Spleen (tissue), 11 donors: ENCODE measurements at regions not wholly inside any gene's neighbourhood (a gene's known extent, or its start where the extent isn't known, plus 50 kb on each side); places are given as distances from the start of the nearest gene placed in this dataset.
A peak's percentile ranks its signal among the peaks of the same experiment; 100 is the strongest.

Experiments
- DNase-seq: peaks from one replicate; pipeline ENCODE4 v3.0.0-alpha.2; 2020
- H3K27ac ChIP-seq, 8 donors: fragments of 200-600 bp; sonication (generic) in 7 of 8; 1 replicate in 4 of 8; 2 replicates in 4 of 8; pipeline versions ENCODE4 v1.5.0 to v1.8.0; 2016 to 2021; ENCODE audit warnings: inconsistent platforms in 4 of 8, mild to moderate bottlenecking in 4 of 8, moderate library complexity in 1 of 8
- H3K27me3 ChIP-seq, 7 donors: fragments of 200-600 bp; sonication (generic) in 6 of 7; replicated peaks in 1 of 7; 1 replicate in 4 of 7; 2 replicates in 3 of 7; pipeline versions ENCODE4 v1.5.0 to v1.8.0; 2016 to 2021; ENCODE audit warnings: inconsistent platforms in 3 of 7, mild to moderate bottlenecking in 1 of 7
- H3K36me3 ChIP-seq, 6 donors: fragments of 200-600 bp; sonication (generic) in 5 of 6; 1 replicate in 4 of 6; 2 replicates in 2 of 6; pipeline versions ENCODE4 v1.5.0 to v1.8.0; 2016 to 2021; ENCODE audit warnings: inconsistent platforms in 2 of 6
- H3K4me1 ChIP-seq, 6 donors: fragments of 200-600 bp; sonication (generic) in 5 of 6; 1 replicate in 3 of 6; 2 replicates in 3 of 6; pipeline versions ENCODE4 v1.5.0 to v1.8.0; 2016 to 2021; ENCODE audit warnings: inconsistent platforms in 3 of 6
- H3K4me3 ChIP-seq, 8 donors: fragments of 200-600 bp; sonication (generic) in 7 of 8; 1 replicate in 4 of 8; 2 replicates in 4 of 8; pipeline versions ENCODE4 v1.5.0 to v1.8.0; 2016 to 2021; ENCODE audit warnings: inconsistent platforms in 4 of 8, mild to moderate bottlenecking in 4 of 8, moderate library complexity in 2 of 8
- H3K9me3 ChIP-seq, 8 donors: fragments of 200-600 bp; sonication (generic) in 7 of 8; 1 replicate in 4 of 8; 2 replicates in 4 of 8; pipeline versions ENCODE4 v1.5.0 to v1.8.0; 2016 to 2021; ENCODE audit warnings: inconsistent platforms in 4 of 8
- POLR2A ChIP-seq, 3 donors: fragments of 450-650 bp; IDR thresholded peaks; one replicate each; pipeline ENCODE4 v1.5.1; 2017; ENCODE audit warnings: antibody characterized with exemption in 3 of 3, mild to moderate bottlenecking in 1 of 3
- POLR2AphosphoS5 ChIP-seq, 3 donors: sonication (generic); formaldehyde crosslinking; IDR thresholded peaks; one replicate each; pipeline ENCODE4 v1.5.1; 2017; ENCODE audit warnings: antibody characterized with exemption in 3 of 3
- WGBS, 5 donors: extraction: QIAGEN DNeasy Blood & Tissue Kit in 3 of 5; methylation state at CpG; one replicate each; pipeline versions ENCODE4 v1.1.5 to v1.1.7; 2013 to 2018; 5-methylcytosine and 5-hydroxymethylcytosine counted together
- intact Hi-C: fragments of 100-400 bp; cut with DNase I; formaldehyde crosslinking; loops from one replicate; pipeline ENCODE4 v1.15.0; 2023; ENCODE audit warnings: low total_unique reads
- TF ChIP-seq, protein P1 (sequence below), 11 experiments: fragments of 200-600 bp in 7 of 11; fragments of 450-650 bp in 4 of 11; sonication (generic) in 4 of 11; IDR thresholded peaks in 8 of 11; conservative IDR thresholded peaks in 3 of 11; 1 replicate in 7 of 11; 2 replicates in 4 of 11; pipeline versions ENCODE4 v1.4.0 to v1.8.0; 2016 to 2021; ENCODE audit warnings: antibody characterized with exemption in 11 of 11, inconsistent platforms in 4 of 11, mild to moderate bottlenecking in 1 of 11
- donor health status: healthy with polysubstance abuse.
- donor health status: DM: no; HTN: no; CAD: no; lungs with moderate emphysema.
- donor health status: DM: no; HTN: no; CAD: no.
- donor health status: Bipolar disorder and iron deficiency.
- donor health status: healthy.
- donor health status: DM: no; HTN: no; CAD: no.
- donor health status: DM: yes; HTN: yes; CAD: no.

DNA sequence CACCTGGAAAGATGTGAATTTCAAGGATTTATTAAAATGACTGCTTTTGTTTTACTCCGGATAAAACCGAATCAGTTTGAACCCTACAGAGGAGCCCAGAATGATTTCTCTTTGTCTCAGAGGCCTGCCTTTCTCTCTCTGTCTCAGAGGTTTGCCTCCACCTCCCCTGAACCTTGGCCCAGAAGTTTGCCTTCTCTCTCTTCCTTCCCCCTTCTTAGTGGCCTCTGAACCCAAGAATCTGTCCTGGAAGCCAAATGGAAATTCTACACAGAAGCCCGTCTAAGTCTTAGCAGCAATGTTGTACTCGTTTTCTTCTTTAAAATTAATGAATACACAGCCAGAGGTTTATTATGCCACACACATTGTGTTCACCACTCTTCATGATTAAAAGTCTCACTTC, 200.7 kb downstream of the SOCS6 start:
- WGBS, 5 donors: 37 to 66% (median 41%) methylated on average over 4 of the region's 4 CpGs
- intact Hi-C loops: no loop called here
- peaks cover 0 to 9% (median 5%) of the 10 kb centered on the region in 6 donors for H3K4me1 ChIP-seq
- H3K4me3 ChIP-seq: no peak overlapping the region
- peak overlapping the region in 3 of 8 donors; percentile 6 to 28 (median 19) for H3K27ac ChIP-seq
- H3K36me3 ChIP-seq: no peaks in the 10 kb centered on the region
- TF ChIP-seq POLR2A (IDR thresholded peaks at IDR 0.05) (no peak), POLR2AphosphoS5 (IDR thresholded peaks at IDR 0.05) (no peak)
- TF ChIP-seq, protein P1, sequence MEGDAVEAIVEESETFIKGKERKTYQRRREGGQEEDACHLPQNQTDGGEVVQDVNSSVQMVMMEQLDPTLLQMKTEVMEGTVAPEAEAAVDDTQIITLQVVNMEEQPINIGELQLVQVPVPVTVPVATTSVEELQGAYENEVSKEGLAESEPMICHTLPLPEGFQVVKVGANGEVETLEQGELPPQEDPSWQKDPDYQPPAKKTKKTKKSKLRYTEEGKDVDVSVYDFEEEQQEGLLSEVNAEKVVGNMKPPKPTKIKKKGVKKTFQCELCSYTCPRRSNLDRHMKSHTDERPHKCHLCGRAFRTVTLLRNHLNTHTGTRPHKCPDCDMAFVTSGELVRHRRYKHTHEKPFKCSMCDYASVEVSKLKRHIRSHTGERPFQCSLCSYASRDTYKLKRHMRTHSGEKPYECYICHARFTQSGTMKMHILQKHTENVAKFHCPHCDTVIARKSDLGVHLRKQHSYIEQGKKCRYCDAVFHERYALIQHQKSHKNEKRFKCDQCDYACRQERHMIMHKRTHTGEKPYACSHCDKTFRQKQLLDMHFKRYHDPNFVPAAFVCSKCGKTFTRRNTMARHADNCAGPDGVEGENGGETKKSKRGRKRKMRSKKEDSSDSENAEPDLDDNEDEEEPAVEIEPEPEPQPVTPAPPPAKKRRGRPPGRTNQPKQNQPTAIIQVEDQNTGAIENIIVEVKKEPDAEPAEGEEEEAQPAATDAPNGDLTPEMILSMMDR (IDR thresholded peaks at IDR 0.05 in 8 of 11, conservative IDR thresholded peaks at IDR 0.05 in 3 of 11): no peak
- no peaks in the 10 kb centered on the region for H3K9me3 ChIP-seq
- H3K27me3 ChIP-seq: peaks cover 0 to 4% (median 0%) of the 10 kb centered on the region in 7 donors
- DNase-seq: no peak

- Histone ChIP-seq H3K9me3 (no peaks in the 10 kb centered on the region), H3K27me3 (no peaks in the 10 kb centered on the region), H3K36me3 (no peaks in the 10 kb centered on the region), H3K27ac (no peak overlapping the region), H3K4me3 (no peak overlapping the region), H3K4me1 (peaks cover 0 to 6% (median 0%) of the 10 kb centered on the region in 6 donors)
- intact Hi-C loops: no loop called here
- TF ChIP-seq, protein P1 (IDR thresholded peaks at IDR 0.05 in 8 of 11, conservative IDR thresholded peaks at IDR 0.05 in 3 of 11): no peak
- TF ChIP-seq POLR2AphosphoS5 (IDR thresholded peaks at IDR 0.05): no peak
- 45 to 62% (median 50%) methylated on average over 4 to 5 of the region's 5 CpGs for WGBS, 5 donors
- DNase-seq: no peak
Measured at GRCh38 chr18:70469916-70470315, 181.1 kb downstream of the SOCS6 start.

DNA sequence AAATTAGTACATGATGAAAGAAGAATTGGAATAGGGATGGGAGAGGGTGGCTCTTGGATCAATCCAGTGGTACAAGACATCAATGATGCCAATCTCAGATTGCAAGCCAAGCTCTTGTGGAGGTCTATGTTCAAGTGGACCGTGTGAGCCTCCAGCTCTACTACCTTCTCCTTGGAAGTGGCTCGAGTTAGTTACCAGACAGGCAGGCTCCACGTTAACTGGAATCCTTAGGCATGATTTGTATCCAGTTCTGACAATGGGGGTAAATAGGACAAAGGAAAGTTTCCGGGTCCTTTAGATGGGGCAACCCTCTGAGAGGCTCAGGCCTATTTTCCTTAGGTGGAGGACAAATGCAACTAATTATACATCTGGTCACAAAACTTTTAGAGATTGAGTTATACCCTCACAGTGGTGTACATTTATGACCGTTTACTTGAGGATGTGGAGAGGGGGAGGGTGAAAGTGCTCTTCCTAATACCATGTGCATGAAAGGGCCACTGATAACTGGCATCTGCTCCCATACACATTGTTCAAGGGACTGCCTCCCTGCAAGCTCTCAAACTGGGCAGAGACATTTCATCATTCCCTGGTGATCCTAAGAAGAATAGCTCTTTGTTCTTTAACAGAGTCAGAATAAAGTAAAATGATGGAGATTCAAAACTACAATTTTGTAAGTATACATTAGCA, 180.2 kb downstream of the SOCS6 start:
- Histone ChIP-seq H3K36me3 (no peaks in the 10 kb centered on the region), H3K4me3 (no peak overlapping the region), H3K27me3 (peaks cover 0 to 3% (median 0%) of the 10 kb centered on the region in 7 donors), H3K4me1 (peaks cover 0 to 13% (median 7%) of the 10 kb centered on the region in 6 donors), H3K27ac (no peak overlapping the region), H3K9me3 (no peaks in the 10 kb centered on the region)
- no peak for TF ChIP-seq POLR2AphosphoS5 (IDR thresholded peaks at IDR 0.05)
- TF ChIP-seq, protein P1 (IDR thresholded peaks at IDR 0.05 in 8 of 11, conservative IDR thresholded peaks at IDR 0.05 in 3 of 11): no peak
- TF ChIP-seq POLR2A (IDR thresholded peaks at IDR 0.05): no peak
- DNase-seq: no peak
- intact Hi-C loops: no loop called here
- 67 to 84% (median 80%) methylated on average over 5 of the region's 5 CpGs for WGBS, 5 donors

DNA sequence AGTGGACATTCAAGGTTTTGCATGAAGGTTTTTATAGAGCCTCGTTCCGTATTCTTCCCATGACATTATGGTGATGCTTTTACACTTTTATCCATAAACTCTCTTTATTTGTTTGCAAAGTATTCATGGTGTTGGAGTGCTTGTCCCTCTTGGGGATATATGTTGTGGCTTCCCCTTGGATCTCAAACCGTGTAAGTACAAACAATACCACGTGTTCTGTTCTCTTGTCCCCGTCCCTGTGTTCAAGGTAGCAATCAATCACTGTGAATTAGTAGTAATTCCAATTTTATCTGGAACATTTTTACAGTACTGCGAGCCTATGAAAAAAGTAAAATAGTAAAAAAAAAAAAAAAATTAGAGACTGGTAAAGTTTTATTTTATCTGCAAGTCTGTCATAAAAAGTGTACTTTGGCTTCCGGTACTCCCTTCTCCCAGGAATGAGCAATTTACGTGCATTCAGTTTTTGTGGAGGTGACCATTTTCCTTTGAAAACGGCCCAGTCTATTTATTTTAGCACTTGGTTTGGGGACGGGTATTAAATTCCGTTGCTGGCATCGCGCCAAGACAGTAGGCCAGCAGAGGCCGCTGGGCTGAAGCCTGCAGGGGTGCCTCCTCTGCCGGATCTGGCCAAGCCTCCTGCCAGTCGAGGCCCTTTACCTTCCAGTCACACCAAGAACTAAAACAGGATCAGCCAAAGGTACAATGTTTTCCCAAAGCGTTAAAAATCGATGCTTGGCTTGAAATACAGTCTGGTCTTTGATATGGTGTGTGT, 175.7 kb downstream of the SOCS6 start:
- DNase-seq: peak; percentile 81

More for the DNA sequence above, 175.7 kb downstream of the SOCS6 start:
- WGBS, 5 donors: 21 to 26% (median 24%) methylated on average over 16 to 18 of the region's 18 CpGs
- Histone ChIP-seq H3K36me3 (no peaks in the 10 kb centered on the region), H3K4me1 (peaks cover 0 to 8% (median 7%) of the 10 kb centered on the region in 6 donors), H3K27ac (no peak overlapping the region), H3K4me3 (peak overlapping the region in 2 of 8 donors; percentile 30 to 55), H3K27me3 (peaks cover 0 to 35% (median 6%) of the 10 kb centered on the region in 7 donors), H3K9me3 (no peaks in the 10 kb centered on the region)
- TF ChIP-seq POLR2A (IDR thresholded peaks at IDR 0.05) (no peak), POLR2AphosphoS5 (IDR thresholded peaks at IDR 0.05) (peak; percentile 43 to 72 (median 71))
- TF ChIP-seq, protein P1 (IDR thresholded peaks at IDR 0.05 in 8 of 11, conservative IDR thresholded peaks at IDR 0.05 in 3 of 11): peak in 1 of 11 experiments; percentile 24
- intact Hi-C loops: no loop called here
